Activated CD8-positive, alpha-beta memory T cell treated with anti-CD3 and anti-CD28 coated beads for 48 hours (primary cell): ENCODE measurements at regions not wholly inside any gene's neighbourhood (a gene's known extent, or its start where the extent isn't known, plus 50 kb on each side); places are given as distances from the start of the nearest gene placed in this dataset.
"Not testable (repeated sequence)": the region's sequence is repeated elsewhere in the genome, so short reads cannot be mapped to it uniquely, and the experiment has no call there.

Experiments
- DNase-seq, 3 experiments: peaks; one replicate each; pipeline ENCODE4 v3.0.0-alpha.2; 2020; ENCODE audit warnings: low read depth in 2 of 3, low spot score in 2 of 3

- no peak for DNase-seq
Measured at GRCh38 chr12:107144441-107144840, 51.1 kb upstream of the CRY1 start.

GRCh38 chr12:107144990-107145389, 51.6 kb upstream of the CRY1 start:
- no peak for DNase-seq

GRCh38 chr12:107145397-107145796, 52.0 kb upstream of the CRY1 start:
- no peak for DNase-seq

GRCh38 chr12:107148107-107148506, 54.8 kb upstream of the CRY1 start:
- no peak for DNase-seq

GRCh38 chr12:107152315-107152714, 59.0 kb upstream of the CRY1 start:
- DNase-seq, result no peak

- DNase-seq, result no peak
Measured at GRCh38 chr12:107159384-107159900, 66.1 kb upstream of the CRY1 start.

GRCh38 chr12:107163413-107163812, 70.1 kb upstream of the CRY1 start:
- no peak for DNase-seq

- no peak for DNase-seq
Measured at GRCh38 chr12:107164392-107164791, 71.0 kb upstream of the CRY1 start.

GRCh38 chr12:107165581-107165980, 72.2 kb upstream of the CRY1 start:
- DNase-seq, result no peak

- DNase-seq, result no peak
Measured at GRCh38 chr12:107167756-107168155, 74.4 kb upstream of the CRY1 start.

- DNase-seq, result no peak
Measured at GRCh38 chr12:107169200-107169599, 75.9 kb upstream of the CRY1 start.

- DNase-seq, result no peak
Measured at GRCh38 chr12:107178776-107179175, 85.4 kb upstream of the CRY1 start.

GRCh38 chr12:107179871-107180270, 86.5 kb upstream of the CRY1 start:
- DNase-seq, result no peak

- DNase-seq, result no peak
Measured at GRCh38 chr12:107180272-107180671, 86.9 kb upstream of the CRY1 start.

- DNase-seq, result no peak
Measured at GRCh38 chr12:107184359-107184930, 91.1 kb upstream of the CRY1 start.

- DNase-seq, result no peak
Measured at GRCh38 chr12:107196681-107197080, 103.3 kb upstream of the CRY1 start.

- no peak for DNase-seq
Measured at GRCh38 chr12:107200394-107200793, 107.0 kb upstream of the CRY1 start.

- DNase-seq, result no peak
Measured at GRCh38 chr12:107207931-107208525, 114.7 kb upstream of the CRY1 start.

- DNase-seq, result not testable (repeated sequence)
Measured at GRCh38 chr12:107209700-107210099, 116.4 kb upstream of the CRY1 start.

GRCh38 chr12:107214373-107214773, 121.0 kb upstream of the CRY1 start:
- not testable (repeated sequence) for DNase-seq

- DNase-seq, result not testable (repeated sequence)
Measured at GRCh38 chr12:107216411-107216810, 123.1 kb upstream of the CRY1 start.

GRCh38 chr12:107219301-107219700, 126.0 kb upstream of the CRY1 start:
- no peak for DNase-seq

- no peak for DNase-seq
Measured at GRCh38 chr12:107221913-107222312, 128.6 kb upstream of the CRY1 start.
